IMR-90 (cell line): ENCODE measurements at regions not wholly inside any gene's neighbourhood (a gene's known extent, or its start where the extent isn't known, plus 50 kb on each side); places are given as distances from the start of the nearest gene placed in this dataset.

Experiments
- ATAC-seq: fragments of 200-7000 bp; cut with Tn5 transposase; 2 replicates; pipeline ENCODE4 v1.9.1; 2020; ENCODE audit warnings: low read depth, mild to moderate bottlenecking, moderate library complexity
- BruUV-seq: library from RNA; stranded (reverse); fragments of 400-500 nt; replicated peaks from 2 replicates; lab custom pipeline; 2021; lab: Mats Ljungman, UMichigan
- CTCF ChIA-PET: fragments of 300-600 bp; formaldehyde crosslinking; extraction: SDS; loops from one replicate; lab custom pipeline; 2021; ENCODE audit warnings: antibody characterized with exemption; lab: Yijun Ruan, JAX
- POLR2A ChIA-PET: fragments of 300-600 bp; sonication (Branson Sonifier 250); formaldehyde crosslinking; loops from one replicate; lab custom pipeline; 2022; ENCODE audit warnings: antibody characterized with exemption; ENCODE audit not compliant: unreplicated experiment; lab: Charles Lee
- DNase-seq: peaks from one replicate; pipeline ENCODE4 v3.0.0; 2013
- H2AFZ ChIP-seq: replicated peaks from 2 replicates; pipeline ENCODE3; 2013; ENCODE audit warnings: low read length, mild to moderate bottlenecking; ENCODE audit not compliant: poor library complexity
- H2AK5ac ChIP-seq: 2 replicates; pipeline ENCODE4 v1.6.1; 2013; ENCODE audit warnings: low read depth, low read length, inconsistent platforms
- H2AK9ac ChIP-seq: replicated peaks from 2 replicates; pipeline ENCODE3; 2013; ENCODE audit warnings: mild to moderate bottlenecking, low read depth, low read length, moderate library complexity; ENCODE audit not compliant: poor library complexity
- H2BK120ac ChIP-seq: 2 replicates; pipeline ENCODE4 v1.6.1; 2013; ENCODE audit warnings: low read depth, low read length, inconsistent platforms
- H2BK15ac ChIP-seq: 3 replicates; pipeline ENCODE4 v1.6.1; 2013; ENCODE audit warnings: low read depth, low read length, inconsistent platforms
- H2BK20ac ChIP-seq: 2 replicates; pipeline ENCODE4 v1.6.1; 2013; ENCODE audit warnings: low read depth, mild to moderate bottlenecking, inconsistent platforms, low read length, moderate library complexity
- H2BK5ac ChIP-seq: 2 replicates; pipeline ENCODE4 v1.6.1; 2013; ENCODE audit warnings: mild to moderate bottlenecking, low read depth, low read length, inconsistent platforms; ENCODE audit not compliant: poor library complexity, severe bottlenecking
- H3K14ac ChIP-seq: replicated peaks from 2 replicates; pipeline ENCODE4 v1.6.1; 2013; ENCODE audit warnings: low read depth, low read length, inconsistent platforms
- H3K18ac ChIP-seq: 2 replicates; pipeline ENCODE4 v1.6.1; 2013; ENCODE audit warnings: low read depth, low read length, control low read depth
- H3K23ac ChIP-seq: 2 replicates; pipeline ENCODE4 v1.6.1; 2013; ENCODE audit warnings: low read depth, low read length, inconsistent platforms
- H3K27ac ChIP-seq: 2 replicates; pipeline ENCODE4 v1.5.1; 2013; ENCODE audit warnings: mild to moderate bottlenecking, control low read depth, low read length; ENCODE audit not compliant: insufficient read depth
- H3K27me3 ChIP-seq: 2 replicates; pipeline ENCODE4 v1.6.1; 2013; ENCODE audit warnings: low read length; ENCODE audit not compliant: control insufficient read depth, insufficient read depth
- H3K36me3 ChIP-seq: 2 replicates; pipeline ENCODE4 v1.6.1; 2013; ENCODE audit warnings: low read length, mixed read lengths; ENCODE audit not compliant: control insufficient read depth, insufficient read depth
- H3K4ac ChIP-seq: 2 replicates; pipeline ENCODE4 v1.6.1; 2013; ENCODE audit warnings: low read depth, low read length, inconsistent platforms
- H3K4me1 ChIP-seq: 2 replicates; pipeline ENCODE4 v1.6.1; 2013; ENCODE audit warnings: low read length, mixed read lengths; ENCODE audit not compliant: control insufficient read depth, insufficient read depth
- H3K4me2 ChIP-seq: 2 replicates; pipeline ENCODE4 v1.6.1; 2013; ENCODE audit warnings: low read depth, mild to moderate bottlenecking, control low read depth, low read length, moderate library complexity
- H3K4me3 ChIP-seq: 2 replicates; pipeline ENCODE4 v1.5.1; 2013; ENCODE audit warnings: low read depth, mild to moderate bottlenecking, control low read depth, low read length, moderate library complexity; ENCODE audit not compliant: insufficient read depth
- H3K56ac ChIP-seq: 2 replicates; pipeline ENCODE4 v1.6.1; 2013; ENCODE audit warnings: low read length, inconsistent platforms; ENCODE audit not compliant: insufficient read depth; ENCODE audit errors: extremely low read depth
- H3K79me1 ChIP-seq, 2 experiments: 2 replicates each; pipeline ENCODE4 v1.6.1; 2013; ENCODE audit warnings: low read length in 2 of 2, inconsistent platforms in 1 of 2, low read depth in 1 of 2
- H3K9ac ChIP-seq: 2 replicates; pipeline ENCODE4 v1.6.1; 2013; ENCODE audit warnings: low read depth, low read length, control low read depth
- H3K9me1 ChIP-seq: 2 replicates; pipeline ENCODE4 v1.6.1; 2013; ENCODE audit warnings: low read length, inconsistent platforms; ENCODE audit not compliant: insufficient read depth
- H3K9me3 ChIP-seq: 2 replicates; pipeline ENCODE4 v1.6.1; 2013; ENCODE audit warnings: low read length; ENCODE audit not compliant: control insufficient read depth, insufficient read depth
- H4K20me1 ChIP-seq: 2 replicates; pipeline ENCODE4 v1.6.1; 2013; ENCODE audit warnings: low read length, inconsistent platforms; ENCODE audit not compliant: insufficient read depth
- H4K5ac ChIP-seq: 2 replicates; pipeline ENCODE4 v1.6.1; 2013; ENCODE audit warnings: mild to moderate bottlenecking, low read depth, low read length, control low read depth
- H4K8ac ChIP-seq, 2 experiments: 2 replicates each; pipeline ENCODE4 v1.6.1; 2013; ENCODE audit warnings: low read depth in 2 of 2, low read length in 2 of 2, control low read depth in 1 of 2, inconsistent platforms in 1 of 2
- H4K91ac ChIP-seq: 2 replicates; pipeline ENCODE4 v1.6.1; 2013; ENCODE audit warnings: low read depth, low read length, inconsistent platforms; ENCODE audit not compliant: insufficient read depth
- BHLHE40 ChIP-seq: fragments of 150-350 bp; IDR thresholded peaks from 2 replicates; pipeline ENCODE4 v1.6.1; 2016; ENCODE audit warnings: mild to moderate bottlenecking, low read depth, low read length
- CHD1 ChIP-seq: IDR thresholded peaks from 2 replicates; pipeline ENCODE4 v1.6.1; 2012; ENCODE audit warnings: low read depth, low read length, improper control_type of control experiment
- FOS ChIP-seq: fragments of 150-350 bp; IDR thresholded peaks from 2 replicates; pipeline ENCODE4 v1.6.1; 2016; ENCODE audit warnings: low read depth, low read length
- MAZ ChIP-seq: IDR thresholded peaks from 2 replicates; pipeline ENCODE4 v1.6.1; 2012; ENCODE audit warnings: low read depth, mild to moderate bottlenecking, low read length, improper control_type of control experiment, moderate library complexity, borderline replicate concordance
- RAD21 ChIP-seq: IDR thresholded peaks from 2 replicates; pipeline ENCODE4 v1.6.1; 2012; ENCODE audit warnings: low read length, improper control_type of control experiment
- RFX5 ChIP-seq: IDR thresholded peaks from 2 replicates; pipeline ENCODE4 v1.8.0; 2012; ENCODE audit warnings: low read depth, mild to moderate bottlenecking, low read length, moderate library complexity
- WGBS, 2 experiments: methylation state at CpG; one replicate each; pipeline versions ENCODE4 v1.1.5 to v1.1.7; 2013; ENCODE audit warnings: missing lambda C conversion rate in 2 of 2; ENCODE audit not compliant: insufficient read length in 1 of 2; ENCODE audit errors: extremely low coverage in 2 of 2; 5-methylcytosine and 5-hydroxymethylcytosine counted together
- dilution Hi-C: fragments of 300-500 bp; cut with HindIII; formaldehyde crosslinking; loops from one replicate; pipeline ENCODE4 v1.14.3; 2018; ENCODE audit warnings: low sequenced_read_pairs; ENCODE audit not compliant: unreplicated experiment
- in situ Hi-C: fragments of 300-500 bp; cut with MboI; formaldehyde crosslinking; loops from 3 replicates; pipeline ENCODE4 v1.14.3; 2019; ENCODE audit warnings: low sequenced_read_pairs, inconsistent platforms, mixed read lengths
- intact Hi-C: fragments of 100-400 bp; cut with micrococcal nuclease; formaldehyde crosslinking; loops from 2 replicates; pipeline ENCODE4 v1.10.0; 2022

DNA sequence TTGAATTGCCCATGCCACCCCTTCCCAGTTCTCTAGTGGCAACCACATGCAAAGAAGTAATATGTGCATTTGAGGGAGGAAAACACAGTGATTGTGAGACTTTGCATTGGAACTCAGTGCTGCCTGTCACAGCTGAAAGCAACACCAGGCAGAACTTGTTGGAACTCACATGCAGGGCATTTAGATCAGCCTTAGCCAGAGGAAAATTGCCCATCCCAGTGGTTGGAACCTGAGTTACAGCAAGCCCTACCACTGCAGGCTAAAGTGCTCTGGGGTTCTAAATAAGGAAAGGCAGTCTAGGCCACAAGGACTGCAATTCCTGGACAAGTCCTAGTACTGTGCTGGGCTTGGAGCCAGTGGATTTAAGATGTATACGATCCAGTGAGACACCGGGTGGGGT lies 245.3 kb upstream of the UFL1 start:
- H3K9me1 ChIP-seq = no peaks in the 10 kb centered on the region
- H2BK15ac ChIP-seq = no peak overlapping the region
- H2BK5ac ChIP-seq = no peak overlapping the region
- no peak for TF ChIP-seq MAZ
- TF ChIP-seq RFX5 = no peak
- no peak for TF ChIP-seq RAD21
- no peak for TF ChIP-seq FOS
- TF ChIP-seq CHD1 = no peak
- TF ChIP-seq BHLHE40 = no peak
- H4K91ac ChIP-seq = no peak overlapping the region
- no peak overlapping the region for H3K56ac ChIP-seq
- H3K4me3 ChIP-seq = no peak overlapping the region
- POLR2A ChIA-PET = no interaction called here
- H3K4me1 ChIP-seq = no peaks in the 10 kb centered on the region
- CTCF ChIA-PET = no interaction called here
- H3K27ac ChIP-seq = no peak overlapping the region
- no peaks in the 10 kb centered on the region for H4K20me1 ChIP-seq
- no peak overlapping the region for H2BK120ac ChIP-seq
- no peak for DNase-seq
- BruUV-seq = no TSS peak
- no peak overlapping the region for H2AFZ ChIP-seq
- no peak overlapping the region for H3K18ac ChIP-seq
- dilution Hi-C loops (no loop called here), intact Hi-C loops (no loop called here), in situ Hi-C loops (no loop called here)
- H3K14ac ChIP-seq = no peak overlapping the region
- H4K8ac ChIP-seq = no peak overlapping the region
- no peak for ATAC-seq
- no peak overlapping the region for H3K4ac ChIP-seq
- no peak overlapping the region for H4K5ac ChIP-seq
- H3K27me3 ChIP-seq = no peaks in the 10 kb centered on the region
- no peak overlapping the region for H2BK20ac ChIP-seq
- WGBS, 2 experiments = no CpG with 5 or more reads among the region's 2 CpGs
- peaks cover 11% of the 10 kb centered on the region; the same call in 1 of the 2 replicates for H3K9me3 ChIP-seq
- no peak overlapping the region for H2AK5ac ChIP-seq
- no peaks in the 10 kb centered on the region for H3K36me3 ChIP-seq
- no peak overlapping the region for H2AK9ac ChIP-seq
- no peak overlapping the region for H3K4me2 ChIP-seq
- no peak overlapping the region for H3K9ac ChIP-seq
- no peak overlapping the region for H3K23ac ChIP-seq
- H3K79me1 ChIP-seq = no peaks in the 10 kb centered on the region
